Fibroblast of mammary gland (primary cell): ENCODE measurements at regions not wholly inside any gene's neighbourhood (a gene's known extent, or its start where the extent isn't known, plus 50 kb on each side); places are given as distances from the start of the nearest gene placed in this dataset.

Experiments
- DNase-seq: peaks from one replicate; pipeline ENCODE4 v3.0.0-alpha.2; 2010; ENCODE audit warnings: low read depth
- H3K4me3 ChIP-seq: 2 replicates; pipeline ENCODE4 v1.5.1; 2011; ENCODE audit warnings: low read depth, mild to moderate bottlenecking, low read length, moderate library complexity; ENCODE audit not compliant: control insufficient read depth
- CTCF ChIP-seq: conservative IDR thresholded peaks from 2 replicates; pipeline ENCODE4 v1.5.1; 2011; ENCODE audit warnings: low read depth, low read length, inconsistent platforms; ENCODE audit not compliant: control insufficient read depth, insufficient read depth

GRCh38 chr15:96589864-96590263, 259.4 kb downstream of the NR2F2 start:
- TF ChIP-seq CTCF = no peak
- no peak overlapping the region for H3K4me3 ChIP-seq
- DNase-seq = no peak

- TF ChIP-seq CTCF = no peak
- DNase-seq = no peak
Measured at GRCh38 chr15:96593735-96594134, 263.2 kb downstream of the NR2F2 start.

GRCh38 chr15:96595951-96596350, 265.5 kb downstream of the NR2F2 start:
- TF ChIP-seq CTCF = no peak
- no peak for DNase-seq
- no peak overlapping the region for H3K4me3 ChIP-seq

More at GRCh38 chr15:96593735-96594134, 263.2 kb downstream of the NR2F2 start:
- H3K4me3 ChIP-seq = no peak overlapping the region

DNA sequence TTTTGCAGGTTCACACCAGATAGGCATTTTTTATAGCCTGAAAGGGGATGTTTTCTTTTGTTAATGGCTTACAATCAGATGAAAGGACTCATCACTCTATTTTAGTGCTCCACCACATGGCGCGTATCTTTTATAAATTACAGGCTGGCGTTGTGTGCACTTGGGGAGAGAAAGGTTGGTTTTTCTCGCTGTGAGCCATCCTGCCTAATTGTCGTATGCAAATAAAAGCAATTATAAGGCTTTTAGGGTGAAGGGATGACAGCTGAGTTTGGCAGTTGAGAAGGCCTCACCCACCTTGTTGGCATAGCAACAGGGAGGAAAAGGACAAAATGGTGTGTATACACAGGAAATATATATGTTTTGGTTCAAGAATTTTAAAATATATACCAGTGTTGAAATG, 268.0 kb downstream of the NR2F2 start:
- H3K4me3 ChIP-seq = no peak overlapping the region
- DNase-seq = no peak
- TF ChIP-seq CTCF = no peak

GRCh38 chr15:96599268-96599667, 268.8 kb downstream of the NR2F2 start:
- DNase-seq = no peak
- no peak overlapping the region for H3K4me3 ChIP-seq
- TF ChIP-seq CTCF = no peak

DNA sequence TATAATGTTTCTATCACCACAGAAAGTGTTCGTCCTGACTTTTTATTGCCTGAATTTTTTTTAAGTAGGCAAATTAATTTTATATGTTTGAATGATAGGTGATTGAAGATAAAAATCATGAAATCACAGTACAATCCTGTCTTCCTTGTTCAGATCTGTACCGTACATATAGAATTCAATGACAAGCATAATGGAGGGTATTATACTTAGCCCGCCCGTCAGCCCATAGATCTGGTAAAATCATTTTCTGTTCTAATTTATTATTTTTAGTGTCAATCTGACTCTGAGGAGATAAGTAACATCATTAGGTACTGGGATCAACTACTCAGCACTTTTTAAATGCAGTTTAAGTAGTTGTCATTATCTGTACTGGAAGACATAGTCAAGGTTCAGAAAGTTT, 269.9 kb downstream of the NR2F2 start:
- no peak for DNase-seq
- no peak for TF ChIP-seq CTCF
- no peak overlapping the region for H3K4me3 ChIP-seq

GRCh38 chr15:96606617-96607016, 276.1 kb downstream of the NR2F2 start:
- no peak for TF ChIP-seq CTCF
- H3K4me3 ChIP-seq = no peak overlapping the region
- no peak for DNase-seq
